CD4-positive, alpha-beta T cell (primary cell): ENCODE measurements at regions not wholly inside any gene's neighbourhood (a gene's known extent, or its start where the extent isn't known, plus 50 kb on each side); places are given as distances from the start of the nearest gene placed in this dataset.

Source experiments
- ATAC-seq: fragments of 200-7000 bp; cut with Tn5 transposase; one replicate; pipeline ENCODE4 v1.10.0; 2022; ENCODE audit warnings: mild to moderate bottlenecking; ENCODE audit not compliant: poor library complexity
- CTCF ChIA-PET: fragments of 350-600 bp; sonication (Branson Sonifier 250); formaldehyde crosslinking; loops from one replicate; lab custom pipeline; 2021; ENCODE audit warnings: antibody characterized with exemption, inconsistent platforms; lab: Charles Lee
- POLR2A ChIA-PET: fragments of 350-600 bp; sonication (Branson Sonifier 250); formaldehyde crosslinking; loops from one replicate; lab custom pipeline; 2021; ENCODE audit warnings: antibody characterized with exemption, inconsistent platforms; lab: Charles Lee
- DNase-seq, 14 experiments: peaks; one replicate each; pipeline ENCODE4 v3.0.0-alpha.2; 2013 to 2020; ENCODE audit warnings: mixed read lengths in 2 of 14
- H3K27ac ChIP-seq, 2 donors: one replicate each; pipeline versions ENCODE4 v1.5.1 to v1.7.0; 2013; ENCODE audit warnings: low read length in 2 of 2, low read depth in 1 of 2, mild to moderate bottlenecking in 1 of 2
- H3K27me3 ChIP-seq, 2 experiments: 1 replicate in 1 of 2; 2 replicates in 1 of 2; pipeline versions ENCODE4 v1.6.1 to v1.7.0; 2013; ENCODE audit warnings: low read length in 2 of 2, control low read depth in 1 of 2, mild to moderate bottlenecking in 1 of 2, moderate library complexity in 1 of 2; ENCODE audit not compliant: insufficient read depth in 2 of 2, control insufficient read depth in 1 of 2
- H3K36me3 ChIP-seq: one replicate; pipeline ENCODE4 v1.6.1; 2013; ENCODE audit warnings: low read length, control low read depth; ENCODE audit not compliant: insufficient read depth
- H3K4me1 ChIP-seq: one replicate; pipeline ENCODE4 v1.6.1; 2013; ENCODE audit warnings: low read length, control low read depth; ENCODE audit not compliant: insufficient read depth
- H3K4me3 ChIP-seq: one replicate; pipeline ENCODE4 v1.5.1; 2013; ENCODE audit warnings: mild to moderate bottlenecking, low read length, moderate library complexity
- H3K9me3 ChIP-seq, 2 experiments: 1 replicate in 1 of 2; 2 replicates in 1 of 2; pipeline versions ENCODE4 v1.6.1 to v1.7.0; 2013; ENCODE audit warnings: low read length in 2 of 2, mild to moderate bottlenecking in 2 of 2, control low read depth in 1 of 2, moderate library complexity in 1 of 2; ENCODE audit not compliant: control insufficient read depth in 1 of 2, insufficient read depth in 1 of 2
- H3K27ac Mint-ChIP-seq: one replicate; pipeline ENCODE4 v1.8.0; 2020; ENCODE audit warnings: mixed read lengths
- H3K27me3 Mint-ChIP-seq: one replicate; pipeline ENCODE4 v1.8.0; 2021; ENCODE audit warnings: mixed read lengths
- H3K36me3 Mint-ChIP-seq: one replicate; pipeline ENCODE4 v1.8.0; 2021; ENCODE audit warnings: low read depth, mixed read lengths
- H3K4me1 Mint-ChIP-seq: one replicate; pipeline ENCODE4 v1.8.0; 2021; ENCODE audit warnings: low read depth, mixed read lengths
- H3K4me3 Mint-ChIP-seq: one replicate; pipeline ENCODE4 v1.8.0; 2020; ENCODE audit warnings: mild to moderate bottlenecking, mixed read lengths
- H3K9me3 Mint-ChIP-seq: one replicate; pipeline ENCODE4 v1.8.0; 2020; ENCODE audit warnings: mixed read lengths
- CTCF ChIP-seq: fragments of 200-600 bp; IDR thresholded peaks from one replicate; pipeline ENCODE4 v1.8.0; 2022; ENCODE audit warnings: antibody characterized with exemption, mild to moderate bottlenecking
- intact Hi-C, 2 experiments: fragments of 100-400 bp; cut with DNase I in 1 of 2; cut with micrococcal nuclease in 1 of 2; formaldehyde crosslinking; loops; one replicate each; pipeline versions ENCODE4 v1.15.1 to v1.9.0; 2023 to 2025; cut with DNase I, micrococcal nuclease

- no peaks in the 10 kb centered on the region for H3K4me1 Mint-ChIP-seq
- no peak for TF ChIP-seq CTCF
- Histone ChIP-seq H3K9me3 (peaks cover 0 to 4% of the 10 kb centered on the region in 2 experiments), H3K27me3 (no peaks in the 10 kb centered on the region), H3K27ac (no peak overlapping the region), H3K36me3 (no peaks in the 10 kb centered on the region), H3K4me1 (no peaks in the 10 kb centered on the region), H3K4me3 (no peak overlapping the region)
- H3K27me3 Mint-ChIP-seq: no peaks in the 10 kb centered on the region
- DNase-seq: no peak
- no peak for ATAC-seq
- no peaks in the 10 kb centered on the region for H3K36me3 Mint-ChIP-seq
- POLR2A ChIA-PET: no interaction called here
- intact Hi-C loops: no loop called here
- H3K4me3 Mint-ChIP-seq: no peak overlapping the region
- no peak overlapping the region for H3K27ac Mint-ChIP-seq
- H3K9me3 Mint-ChIP-seq: peaks cover 10% of the 10 kb centered on the region
- CTCF ChIA-PET: no interaction called here
These were observed 1178.2 kb upstream of the NRXN1 start for GRCh38 chr2:52210161-52210560.

- H3K9me3 Mint-ChIP-seq: peaks cover 8% of the 10 kb centered on the region
These were observed 1162.4 kb upstream of the NRXN1 start for GRCh38 chr2:52194342-52194741.

GRCh38 chr2:52193804-52194203, 1161.9 kb upstream of the NRXN1 start:
- no peak for TF ChIP-seq CTCF
- Histone ChIP-seq H3K9me3 (no peaks in the 10 kb centered on the region), H3K27ac (no peak overlapping the region), H3K36me3 (no peaks in the 10 kb centered on the region), H3K27me3 (no peaks in the 10 kb centered on the region), H3K4me1 (no peaks in the 10 kb centered on the region), H3K4me3 (no peak overlapping the region)
- DNase-seq (no peak), ATAC-seq (no peak)
- Mint-ChIP-seq H3K4me3 (no peak overlapping the region), H3K9me3 (peaks cover 8% of the 10 kb centered on the region), H3K4me1 (no peaks in the 10 kb centered on the region), H3K36me3 (no peaks in the 10 kb centered on the region), H3K27me3 (no peaks in the 10 kb centered on the region), H3K27ac (no peak overlapping the region)
- intact Hi-C loops: no loop called here
- ChIA-PET CTCF (no interaction called here), POLR2A (no interaction called here)

More at GRCh38 chr2:52194342-52194741, 1162.4 kb upstream of the NRXN1 start:
- TF ChIP-seq CTCF: no peak
- Histone ChIP-seq H3K4me1 (no peaks in the 10 kb centered on the region), H3K36me3 (no peaks in the 10 kb centered on the region), H3K9me3 (no peaks in the 10 kb centered on the region), H3K27ac (no peak overlapping the region), H3K27me3 (no peaks in the 10 kb centered on the region), H3K4me3 (no peak overlapping the region)
- Mint-ChIP-seq H3K36me3 (no peaks in the 10 kb centered on the region), H3K27ac (no peak overlapping the region), H3K4me3 (no peak overlapping the region), H3K4me1 (no peaks in the 10 kb centered on the region), H3K27me3 (no peaks in the 10 kb centered on the region)
- DNase-seq (no peak), ATAC-seq (no peak)
- ChIA-PET CTCF (no interaction called here), POLR2A (no interaction called here)
- intact Hi-C loops: no loop called here
